Hepatocyte (in vitro differentiated cells): ENCODE measurements at regions not wholly inside any gene's neighbourhood (a gene's known extent, or its start where the extent isn't known, plus 50 kb on each side); places are given as distances from the start of the nearest gene placed in this dataset.
"Not testable (repeated sequence)": the region's sequence is repeated elsewhere in the genome, so short reads cannot be mapped to it uniquely, and the experiment has no call there.

ENCODE experiments used
- EZH2phosphoT487 ChIP-seq: fragments of 200-600 bp; sonication (generic); IDR thresholded peaks from one replicate; pipeline ENCODE4 v1.6.1; 2018; ENCODE audit warnings: antibody characterized with exemption, mild to moderate bottlenecking, low read depth, moderate library complexity; ENCODE audit not compliant: unreplicated experiment, severe bottlenecking
- TF ChIP-seq, protein P1 (sequence below): fragments of 200-600 bp; sonication (generic); IDR thresholded peaks from 2 replicates; pipeline ENCODE4 v1.5.1; 2016; ENCODE audit warnings: antibody characterized with exemption, mild to moderate bottlenecking; ENCODE audit not compliant: poor library complexity

DNA sequence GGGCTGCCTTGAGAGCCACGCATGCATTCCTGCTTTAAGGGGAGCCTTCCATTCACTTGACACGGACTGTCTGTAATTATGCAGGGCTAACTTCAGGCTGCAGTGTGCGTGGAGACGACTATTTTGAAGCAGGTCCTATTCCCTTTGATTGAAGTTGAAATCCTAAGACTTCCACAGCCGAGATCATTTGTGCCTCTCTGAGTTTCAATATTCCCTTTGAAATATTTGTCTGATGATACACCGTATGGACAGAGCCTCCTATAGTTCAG is 585.2 kb downstream of the TTLL7 start:
- TF ChIP-seq EZH2phosphoT487, result not testable (repeated sequence)
- TF ChIP-seq, protein P1, sequence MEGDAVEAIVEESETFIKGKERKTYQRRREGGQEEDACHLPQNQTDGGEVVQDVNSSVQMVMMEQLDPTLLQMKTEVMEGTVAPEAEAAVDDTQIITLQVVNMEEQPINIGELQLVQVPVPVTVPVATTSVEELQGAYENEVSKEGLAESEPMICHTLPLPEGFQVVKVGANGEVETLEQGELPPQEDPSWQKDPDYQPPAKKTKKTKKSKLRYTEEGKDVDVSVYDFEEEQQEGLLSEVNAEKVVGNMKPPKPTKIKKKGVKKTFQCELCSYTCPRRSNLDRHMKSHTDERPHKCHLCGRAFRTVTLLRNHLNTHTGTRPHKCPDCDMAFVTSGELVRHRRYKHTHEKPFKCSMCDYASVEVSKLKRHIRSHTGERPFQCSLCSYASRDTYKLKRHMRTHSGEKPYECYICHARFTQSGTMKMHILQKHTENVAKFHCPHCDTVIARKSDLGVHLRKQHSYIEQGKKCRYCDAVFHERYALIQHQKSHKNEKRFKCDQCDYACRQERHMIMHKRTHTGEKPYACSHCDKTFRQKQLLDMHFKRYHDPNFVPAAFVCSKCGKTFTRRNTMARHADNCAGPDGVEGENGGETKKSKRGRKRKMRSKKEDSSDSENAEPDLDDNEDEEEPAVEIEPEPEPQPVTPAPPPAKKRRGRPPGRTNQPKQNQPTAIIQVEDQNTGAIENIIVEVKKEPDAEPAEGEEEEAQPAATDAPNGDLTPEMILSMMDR, result not testable (repeated sequence)
